ENCODE measurements at regions not wholly inside any gene's neighbourhood (a gene's known extent, or its start where the extent isn't known, plus 50 kb on each side); places are given as distances from the start of the nearest gene placed in this dataset.

DNA sequence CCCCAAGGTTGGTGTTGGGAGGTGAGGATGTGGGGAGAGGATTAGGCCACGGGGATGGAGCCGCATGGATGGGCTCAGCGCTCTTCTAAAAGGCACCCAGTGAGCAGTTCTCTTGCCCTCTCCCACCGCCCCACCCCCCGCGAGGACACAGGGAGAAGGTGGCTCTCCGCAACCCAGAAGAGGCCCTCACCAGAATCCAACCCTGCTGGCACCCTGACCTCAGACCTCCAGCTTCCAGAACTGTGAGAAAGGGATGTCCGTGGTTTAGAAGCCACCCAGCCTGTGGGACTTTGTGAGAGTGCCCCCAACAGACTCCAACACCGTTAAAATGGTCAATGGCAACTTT lies 242.8 kb upstream of the PPP2R2D start:
- TF ChIP-seq EZH2 (IDR thresholded peaks at IDR 0.05; ENCODE audit: borderline replicate concordance, low read depth, low read length, poor library complexity, severe bottlenecking): no peak
- TF ChIP-seq, protein P1, sequence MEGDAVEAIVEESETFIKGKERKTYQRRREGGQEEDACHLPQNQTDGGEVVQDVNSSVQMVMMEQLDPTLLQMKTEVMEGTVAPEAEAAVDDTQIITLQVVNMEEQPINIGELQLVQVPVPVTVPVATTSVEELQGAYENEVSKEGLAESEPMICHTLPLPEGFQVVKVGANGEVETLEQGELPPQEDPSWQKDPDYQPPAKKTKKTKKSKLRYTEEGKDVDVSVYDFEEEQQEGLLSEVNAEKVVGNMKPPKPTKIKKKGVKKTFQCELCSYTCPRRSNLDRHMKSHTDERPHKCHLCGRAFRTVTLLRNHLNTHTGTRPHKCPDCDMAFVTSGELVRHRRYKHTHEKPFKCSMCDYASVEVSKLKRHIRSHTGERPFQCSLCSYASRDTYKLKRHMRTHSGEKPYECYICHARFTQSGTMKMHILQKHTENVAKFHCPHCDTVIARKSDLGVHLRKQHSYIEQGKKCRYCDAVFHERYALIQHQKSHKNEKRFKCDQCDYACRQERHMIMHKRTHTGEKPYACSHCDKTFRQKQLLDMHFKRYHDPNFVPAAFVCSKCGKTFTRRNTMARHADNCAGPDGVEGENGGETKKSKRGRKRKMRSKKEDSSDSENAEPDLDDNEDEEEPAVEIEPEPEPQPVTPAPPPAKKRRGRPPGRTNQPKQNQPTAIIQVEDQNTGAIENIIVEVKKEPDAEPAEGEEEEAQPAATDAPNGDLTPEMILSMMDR (conservative IDR thresholded peaks at IDR 0.05; ENCODE audit: low read depth, low read length): no peak
- Histone ChIP-seq H3K27ac (ENCODE audit: low read depth, low read length, poor library complexity, severe bottlenecking) (no peak overlapping the region), H3K4me3 (ENCODE audit: low read depth, low read length, poor library complexity, severe bottlenecking) (no peak overlapping the region), H3K9me3 (ENCODE audit: low read depth, low read length, poor library complexity, severe bottlenecking) (no peaks in the 10 kb centered on the region), H3K36me3 (ENCODE audit: insufficient read depth, low read length, poor library complexity, severe bottlenecking) (no peaks in the 10 kb centered on the region), H3K27me3 (replicated peaks; ENCODE audit: insufficient read depth, low read depth, low read length, poor library complexity) (peaks cover 6% of the 10 kb centered on the region), H3K4me1 (ENCODE audit: insufficient read depth, low read length, poor library complexity, severe bottlenecking) (no peaks in the 10 kb centered on the region)
- no TSS peak for BruUV-seq (replicated peaks)
- ChIA-PET CTCF (no interaction called here), POLR2A (ENCODE audit: low non-redundant PET) (no interaction called here)
- no peak for DNase-seq (ENCODE audit: low spot score)
- intact Hi-C loops (cut with micrococcal nuclease; ENCODE audit: unreplicated experiment): no loop called here

DNA sequence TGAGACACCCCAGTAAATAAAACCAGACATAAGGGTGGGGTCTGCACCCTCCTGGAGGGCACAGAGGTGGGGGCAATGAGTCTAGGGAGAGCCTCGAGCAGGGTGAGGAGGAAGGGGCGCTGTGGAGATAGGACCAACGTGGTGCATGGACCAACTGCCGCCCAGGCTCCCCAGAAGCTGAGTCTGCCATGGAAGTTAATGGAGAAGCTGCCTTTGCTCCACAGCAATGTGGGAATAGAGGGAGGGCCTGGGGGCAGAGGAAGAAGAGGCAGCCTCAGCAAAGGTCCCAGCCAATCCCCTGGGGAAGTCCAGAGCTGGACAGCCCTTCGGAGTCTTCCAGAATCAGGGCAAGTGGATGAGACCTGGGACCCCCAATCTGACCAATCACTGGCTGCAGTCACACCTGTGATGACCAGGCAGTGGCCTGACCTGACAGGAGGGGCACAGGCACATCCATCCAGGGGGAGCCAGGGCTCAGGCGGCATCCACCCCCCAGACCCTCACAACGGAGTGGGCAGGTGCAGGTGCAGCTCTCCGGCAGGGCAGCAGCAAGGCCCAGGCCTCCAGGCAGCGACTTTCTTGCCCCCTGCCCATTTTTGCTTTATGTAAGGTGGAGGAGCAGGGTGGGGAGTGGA lies 242.2 kb upstream of the PPP2R2D start:
- ChIA-PET CTCF (no interaction called here), POLR2A (ENCODE audit: low non-redundant PET) (no interaction called here)
- Histone ChIP-seq H3K27ac (ENCODE audit: low read depth, low read length, poor library complexity, severe bottlenecking) (no peak overlapping the region), H3K36me3 (ENCODE audit: insufficient read depth, low read length, poor library complexity, severe bottlenecking) (no peaks in the 10 kb centered on the region), H3K4me3 (ENCODE audit: low read depth, low read length, poor library complexity, severe bottlenecking) (no peak overlapping the region), H3K27me3 (replicated peaks; ENCODE audit: insufficient read depth, low read depth, low read length, poor library complexity) (no peaks in the 10 kb centered on the region), H3K9me3 (ENCODE audit: low read depth, low read length, poor library complexity, severe bottlenecking) (no peaks in the 10 kb centered on the region), H3K4me1 (ENCODE audit: insufficient read depth, low read length, poor library complexity, severe bottlenecking) (no peaks in the 10 kb centered on the region)
- no peak for TF ChIP-seq EZH2 (IDR thresholded peaks at IDR 0.05; ENCODE audit: borderline replicate concordance, low read depth, low read length, poor library complexity, severe bottlenecking)
- TF ChIP-seq, protein P1 (conservative IDR thresholded peaks at IDR 0.05; ENCODE audit: low read depth, low read length): no peak
- no peak for DNase-seq (ENCODE audit: low spot score)
- no TSS peak for BruUV-seq (replicated peaks)
- intact Hi-C loops (cut with micrococcal nuclease; ENCODE audit: unreplicated experiment): no loop called here

GRCh38 chr10:131660427-131660826 lies 240.4 kb upstream of the PPP2R2D start:
- Histone ChIP-seq H3K27ac (ENCODE audit: low read depth, low read length, poor library complexity, severe bottlenecking) (no peak overlapping the region), H3K4me3 (ENCODE audit: low read depth, low read length, poor library complexity, severe bottlenecking) (no peak overlapping the region), H3K4me1 (ENCODE audit: insufficient read depth, low read length, poor library complexity, severe bottlenecking) (no peaks in the 10 kb centered on the region), H3K9me3 (ENCODE audit: low read depth, low read length, poor library complexity, severe bottlenecking) (no peaks in the 10 kb centered on the region), H3K36me3 (ENCODE audit: insufficient read depth, low read length, poor library complexity, severe bottlenecking) (no peaks in the 10 kb centered on the region), H3K27me3 (replicated peaks; ENCODE audit: insufficient read depth, low read depth, low read length, poor library complexity) (no peaks in the 10 kb centered on the region)
- CTCF ChIA-PET: no interaction called here
- POLR2A ChIA-PET (ENCODE audit: low non-redundant PET): no interaction called here
- DNase-seq (ENCODE audit: low spot score): no peak
- no TSS peak for BruUV-seq (replicated peaks)
- no peak for TF ChIP-seq EZH2 (IDR thresholded peaks at IDR 0.05; ENCODE audit: borderline replicate concordance, low read depth, low read length, poor library complexity, severe bottlenecking)
- TF ChIP-seq, protein P1 (conservative IDR thresholded peaks at IDR 0.05; ENCODE audit: low read depth, low read length): no peak
- intact Hi-C loops (cut with micrococcal nuclease; ENCODE audit: unreplicated experiment): no loop called here
